HG02870 (cell line): ENCODE measurements at regions not wholly inside any gene's neighbourhood (a gene's known extent, or its start where the extent isn't known, plus 50 kb on each side); places are given as distances from the start of the nearest gene placed in this dataset.

ENCODE experiments used
- ATAC-seq: cut with Tn5 transposase; IDR thresholded peaks from one replicate; pipeline ENCODE4 v1.9.1; 2021; ENCODE audit warnings: mild to moderate bottlenecking, moderate library complexity; ENCODE audit not compliant: unreplicated experiment

- ATAC-seq, result no peak
Measured at GRCh38 chr18:33960417-33960816, 264.3 kb downstream of the NOL4 start.

- ATAC-seq, result no peak
Measured at GRCh38 chr18:33959609-33960008, 265.1 kb downstream of the NOL4 start.

GRCh38 chr18:33957707-33958106 lies 267.0 kb downstream of the NOL4 start:
- ATAC-seq, result no peak

- ATAC-seq, result no peak
Measured at GRCh38 chr18:33951031-33951430, 273.7 kb downstream of the NOL4 start.

GRCh38 chr18:33946336-33946735 lies 278.4 kb downstream of the NOL4 start:
- ATAC-seq, result no peak

GRCh38 chr18:33944493-33944892 lies 280.2 kb downstream of the NOL4 start:
- no peak for ATAC-seq

GRCh38 chr18:33937270-33937816 lies 287.4 kb downstream of the NOL4 start:
- ATAC-seq, result no peak

GRCh38 chr18:33934258-33934657 lies 290.5 kb downstream of the NOL4 start:
- ATAC-seq, result no peak

GRCh38 chr18:33928231-33928630 lies 296.5 kb downstream of the NOL4 start:
- ATAC-seq, result no peak

GRCh38 chr18:33924576-33924975 lies 300.1 kb downstream of the NOL4 start:
- no peak for ATAC-seq

- ATAC-seq, result no peak
Measured at GRCh38 chr18:33923980-33924379, 300.7 kb downstream of the NOL4 start.

GRCh38 chr18:33918571-33918970 lies 306.1 kb downstream of the NOL4 start:
- no peak for ATAC-seq

- no peak for ATAC-seq
Measured at GRCh38 chr18:33916200-33916599, 308.5 kb downstream of the NOL4 start.

- ATAC-seq, result no peak
Measured at GRCh38 chr18:33914399-33914798, 310.3 kb downstream of the NOL4 start.

GRCh38 chr18:33906046-33906445 lies 318.7 kb downstream of the NOL4 start:
- ATAC-seq, result no peak

GRCh38 chr18:33901894-33902512 lies 322.7 kb downstream of the NOL4 start:
- no peak for ATAC-seq

- ATAC-seq, result no peak
Measured at GRCh38 chr18:33900638-33901037, 322.6 kb downstream of the ASXL3 start.

GRCh38 chr18:33898427-33898826 lies 320.4 kb downstream of the ASXL3 start:
- ATAC-seq, result no peak

- ATAC-seq, result no peak
Measured at GRCh38 chr18:33878213-33878612, 300.2 kb downstream of the ASXL3 start.

- ATAC-seq, result no peak
Measured at GRCh38 chr18:33875029-33875565, 297.1 kb downstream of the ASXL3 start.

- no peak for ATAC-seq
Measured at GRCh38 chr18:33873112-33873511, 295.1 kb downstream of the ASXL3 start.

GRCh38 chr18:33871363-33872025 lies 293.5 kb downstream of the ASXL3 start:
- no peak for ATAC-seq
